ENCODE measurements at regions not wholly inside any gene's neighbourhood (a gene's known extent, or its start where the extent isn't known, plus 50 kb on each side); places are given as distances from the start of the nearest gene placed in this dataset.

- TF ChIP-seq ATF6 (CRISPR knock-in tag; IDR thresholded peaks at IDR 0.05): no peak
Measured at GRCh38 chr3:116914004-116914403, 204.4 kb downstream of the TUSC7 start (continued).

GRCh38 chr3:116916836-116917235 lies 207.3 kb downstream of the TUSC7 start:
- Histone ChIP-seq H3K27ac (ENCODE audit: extremely low read depth, low read depth, low read length) (no peak overlapping the region), H3K79me2 (ENCODE audit: control insufficient read depth, insufficient read depth, low read length) (no peaks in the 10 kb centered on the region), H3K27me3 (ENCODE audit: control insufficient read depth in 2 of 2, insufficient read depth in 2 of 2, low read length in 2 of 2) (no peaks in the 10 kb centered on the region), H3K9me3 (replicated peaks; ENCODE audit: control insufficient read depth, insufficient read depth, low read depth, low read length) (no peaks in the 10 kb centered on the region), H3K4me1 (replicated peaks in 1 of 2; ENCODE audit: control insufficient read depth in 2 of 2, insufficient read depth in 2 of 2, low read length in 2 of 2) (no peaks in the 10 kb centered on the region), H4K20me1 (replicated peaks; ENCODE audit: control insufficient read depth, insufficient read depth, low read length) (no peaks in the 10 kb centered on the region), H3K36me3 (ENCODE audit: control insufficient read depth, insufficient read depth, low read length) (no peaks in the 10 kb centered on the region), H3K4me2 (ENCODE audit: insufficient read depth, low read length) (no peak overlapping the region), H3K9ac (ENCODE audit: insufficient read depth in 1 of 2, low read depth in 2 of 2, low read length in 2 of 2) (no peak overlapping the region), H3K9me1 (ENCODE audit: control insufficient read depth, insufficient read depth, low read length) (no peaks in the 10 kb centered on the region), H2AFZ (ENCODE audit: low read depth, low read length) (no peak overlapping the region), H3K4me3 (no peak overlapping the region)
- POLR2A ChIA-PET: no interaction called here
- CTCF ChIA-PET (ENCODE audit: low intra/inter-chr PET ratio): no interaction called here
- intact Hi-C loops (cut with micrococcal nuclease): no loop called here
- in situ Hi-C loops (cut with MboI): no loop called here
- FAIRE-seq: no peak
- no peak for DNase-seq (ENCODE audit: extremely low read depth in 1 of 4, low spot score in 3 of 4)
- TF ChIP-seq ATF4 (CRISPR knock-in tag; IDR thresholded peaks at IDR 0.05) (no peak), HMBOX1 (IDR thresholded peaks at IDR 0.05) (no peak), KAT2B (IDR thresholded peaks at IDR 0.05; ENCODE audit: low read depth, low read length) (no peak), NKRF (IDR thresholded peaks at IDR 0.05; ENCODE audit: borderline replicate concordance) (no peak), PYGO2 (tag; IDR thresholded peaks at IDR 0.05) (no peak), ZNF175 (CRISPR knock-in tag; IDR thresholded peaks at IDR 0.05; ENCODE audit: low read depth) (no peak), TFAM (CRISPR knock-in tag; conservative IDR thresholded peaks at IDR 0.05) (no peak)
- no TSS peak for BruUV-seq (replicated peaks)
- no peak for ATAC-seq

All from K562 (cell line).